ENCODE measurements at regions not wholly inside any gene's neighbourhood (a gene's known extent, or its start where the extent isn't known, plus 50 kb on each side); places are given as distances from the start of the nearest gene placed in this dataset.

DNA sequence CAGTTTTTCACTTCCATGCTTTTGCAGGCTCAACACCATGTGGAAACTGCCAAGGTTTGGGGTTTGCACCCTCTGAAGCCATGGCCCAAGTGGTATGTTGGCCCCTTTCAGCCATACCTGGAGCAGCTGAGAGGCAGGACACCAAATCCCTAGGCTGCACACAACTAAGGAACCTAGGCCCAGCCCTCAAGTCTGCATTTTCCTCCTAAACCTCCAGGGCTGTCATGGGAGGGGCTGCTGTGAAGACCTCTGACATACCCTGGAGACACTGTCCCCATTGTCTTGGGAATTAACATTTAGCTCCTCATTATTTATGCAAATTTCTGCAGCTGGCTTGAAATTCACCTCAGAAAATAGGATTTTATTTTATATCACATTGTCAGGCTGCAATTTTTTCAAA lies 856.1 kb downstream of the TECRL start:
- H3K4me3 ChIP-seq (ENCODE audit: low read depth, low read length), result no peak overlapping the region
- DNase-seq (ENCODE audit: low read depth), result no peak
- TF ChIP-seq, protein P1, sequence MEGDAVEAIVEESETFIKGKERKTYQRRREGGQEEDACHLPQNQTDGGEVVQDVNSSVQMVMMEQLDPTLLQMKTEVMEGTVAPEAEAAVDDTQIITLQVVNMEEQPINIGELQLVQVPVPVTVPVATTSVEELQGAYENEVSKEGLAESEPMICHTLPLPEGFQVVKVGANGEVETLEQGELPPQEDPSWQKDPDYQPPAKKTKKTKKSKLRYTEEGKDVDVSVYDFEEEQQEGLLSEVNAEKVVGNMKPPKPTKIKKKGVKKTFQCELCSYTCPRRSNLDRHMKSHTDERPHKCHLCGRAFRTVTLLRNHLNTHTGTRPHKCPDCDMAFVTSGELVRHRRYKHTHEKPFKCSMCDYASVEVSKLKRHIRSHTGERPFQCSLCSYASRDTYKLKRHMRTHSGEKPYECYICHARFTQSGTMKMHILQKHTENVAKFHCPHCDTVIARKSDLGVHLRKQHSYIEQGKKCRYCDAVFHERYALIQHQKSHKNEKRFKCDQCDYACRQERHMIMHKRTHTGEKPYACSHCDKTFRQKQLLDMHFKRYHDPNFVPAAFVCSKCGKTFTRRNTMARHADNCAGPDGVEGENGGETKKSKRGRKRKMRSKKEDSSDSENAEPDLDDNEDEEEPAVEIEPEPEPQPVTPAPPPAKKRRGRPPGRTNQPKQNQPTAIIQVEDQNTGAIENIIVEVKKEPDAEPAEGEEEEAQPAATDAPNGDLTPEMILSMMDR (IDR thresholded peaks at IDR 0.05; ENCODE audit: insufficient read depth, low read depth, low read length, missing control alignments), result no peak

- TF ChIP-seq, protein P1 (IDR thresholded peaks at IDR 0.05; ENCODE audit: insufficient read depth, low read depth, low read length, missing control alignments), result no peak
- DNase-seq (ENCODE audit: low read depth), result no peak
Measured at GRCh38 chr4:63541828-63542227, 867.4 kb downstream of the TECRL start.

GRCh38 chr4:63529581-63530337 lies 879.5 kb downstream of the TECRL start:
- H3K4me3 ChIP-seq (ENCODE audit: low read depth, low read length), result no peak overlapping the region
- no peak for DNase-seq (ENCODE audit: low read depth)
- TF ChIP-seq, protein P1 (IDR thresholded peaks at IDR 0.05; ENCODE audit: insufficient read depth, low read depth, low read length, missing control alignments), result no peak

More at GRCh38 chr4:63541828-63542227, 867.4 kb downstream of the TECRL start:
- no peak overlapping the region for H3K4me3 ChIP-seq (ENCODE audit: low read depth, low read length)

GRCh38 chr4:63528256-63528991 lies 880.8 kb downstream of the TECRL start:
- no peak for DNase-seq (ENCODE audit: low read depth)
- TF ChIP-seq, protein P1 (IDR thresholded peaks at IDR 0.05; ENCODE audit: insufficient read depth, low read depth, low read length, missing control alignments), result no peak
- H3K4me3 ChIP-seq (ENCODE audit: low read depth, low read length), result no peak overlapping the region

DNA sequence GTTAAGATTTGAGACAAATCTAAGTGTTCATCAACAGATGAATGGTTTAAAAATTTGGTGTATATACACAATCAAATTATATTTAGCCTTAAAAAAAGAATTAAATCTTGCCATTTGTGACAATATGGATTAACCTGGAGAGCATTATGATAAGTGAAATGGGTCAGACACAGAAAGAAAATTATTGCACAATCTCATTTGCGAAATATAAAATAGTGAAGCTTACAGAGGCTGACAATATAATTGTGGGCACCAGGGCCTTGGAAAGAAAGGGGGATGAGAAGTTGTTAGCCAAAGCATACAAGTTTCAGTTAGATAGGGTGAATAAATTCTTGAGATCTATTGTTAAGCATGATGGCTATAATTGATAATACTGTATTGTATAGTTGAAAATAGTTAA lies 883.0 kb downstream of the TECRL start:
- DNase-seq (ENCODE audit: low read depth), result no peak
- no peak overlapping the region for H3K4me3 ChIP-seq (ENCODE audit: low read depth, low read length)
- TF ChIP-seq, protein P1 (IDR thresholded peaks at IDR 0.05; ENCODE audit: insufficient read depth, low read depth, low read length, missing control alignments), result no peak

- no peak overlapping the region for H3K4me3 ChIP-seq (ENCODE audit: low read depth, low read length)
- TF ChIP-seq, protein P1 (IDR thresholded peaks at IDR 0.05; ENCODE audit: insufficient read depth, low read depth, low read length, missing control alignments), result no peak
- DNase-seq (ENCODE audit: low read depth), result no peak
Measured at GRCh38 chr4:63524764-63525163, 884.5 kb downstream of the TECRL start.
